ENCODE measurements at regions not wholly inside any gene's neighbourhood (a gene's known extent, or its start where the extent isn't known, plus 50 kb on each side); places are given as distances from the start of the nearest gene placed in this dataset.

DNA sequence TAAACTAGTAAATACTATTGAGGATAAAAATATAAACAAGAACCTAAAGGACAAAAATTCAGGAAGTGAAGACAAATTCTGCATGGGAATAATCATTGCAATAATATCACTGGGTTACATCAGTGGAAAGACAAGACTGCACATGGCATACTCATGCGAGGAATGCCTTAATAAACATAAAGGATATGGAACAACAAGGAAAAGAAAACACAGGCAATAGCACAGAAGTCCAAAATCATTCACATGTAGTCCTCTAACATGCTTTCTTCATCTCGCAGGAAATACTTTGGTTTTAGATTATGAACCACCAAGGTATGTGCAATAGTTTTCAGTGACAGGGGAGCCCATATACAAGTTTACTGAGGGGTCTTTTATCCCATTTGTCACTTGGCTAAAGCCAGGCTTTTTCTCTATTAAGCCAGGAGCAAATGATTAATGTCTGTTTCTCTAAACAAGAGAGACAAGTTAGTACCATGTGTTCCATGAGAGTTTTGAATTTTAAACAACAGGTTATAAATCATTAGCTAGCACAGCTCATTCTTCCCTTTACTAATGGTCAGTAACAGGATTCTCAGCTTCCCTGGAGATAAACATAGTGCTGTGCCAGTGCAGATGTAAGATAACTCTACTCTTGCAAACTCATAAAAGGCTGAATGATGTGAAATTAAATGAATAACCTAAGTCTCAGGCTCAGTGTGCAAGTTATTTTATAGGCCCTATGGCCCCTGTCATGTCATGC lies 353.6 kb upstream of the FSIP2 start:
- no peak for FAIRE-seq
- H3K27me3 ChIP-seq (ENCODE audit: control insufficient read depth, insufficient read depth, low read length) = no peaks in the 10 kb centered on the region
- TF ChIP-seq, protein P1, sequence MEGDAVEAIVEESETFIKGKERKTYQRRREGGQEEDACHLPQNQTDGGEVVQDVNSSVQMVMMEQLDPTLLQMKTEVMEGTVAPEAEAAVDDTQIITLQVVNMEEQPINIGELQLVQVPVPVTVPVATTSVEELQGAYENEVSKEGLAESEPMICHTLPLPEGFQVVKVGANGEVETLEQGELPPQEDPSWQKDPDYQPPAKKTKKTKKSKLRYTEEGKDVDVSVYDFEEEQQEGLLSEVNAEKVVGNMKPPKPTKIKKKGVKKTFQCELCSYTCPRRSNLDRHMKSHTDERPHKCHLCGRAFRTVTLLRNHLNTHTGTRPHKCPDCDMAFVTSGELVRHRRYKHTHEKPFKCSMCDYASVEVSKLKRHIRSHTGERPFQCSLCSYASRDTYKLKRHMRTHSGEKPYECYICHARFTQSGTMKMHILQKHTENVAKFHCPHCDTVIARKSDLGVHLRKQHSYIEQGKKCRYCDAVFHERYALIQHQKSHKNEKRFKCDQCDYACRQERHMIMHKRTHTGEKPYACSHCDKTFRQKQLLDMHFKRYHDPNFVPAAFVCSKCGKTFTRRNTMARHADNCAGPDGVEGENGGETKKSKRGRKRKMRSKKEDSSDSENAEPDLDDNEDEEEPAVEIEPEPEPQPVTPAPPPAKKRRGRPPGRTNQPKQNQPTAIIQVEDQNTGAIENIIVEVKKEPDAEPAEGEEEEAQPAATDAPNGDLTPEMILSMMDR (IDR thresholded peaks at IDR 0.05; ENCODE audit: insufficient read depth, low read length, severe bottlenecking) = no peak
- H3K36me3 ChIP-seq (ENCODE audit: control insufficient read depth, insufficient read depth, low read length) = no peaks in the 10 kb centered on the region
- no peak for DNase-seq (ENCODE audit: low read depth)
- H3K4me3 ChIP-seq (ENCODE audit: low read depth, low read length) = no peak overlapping the region

DNA sequence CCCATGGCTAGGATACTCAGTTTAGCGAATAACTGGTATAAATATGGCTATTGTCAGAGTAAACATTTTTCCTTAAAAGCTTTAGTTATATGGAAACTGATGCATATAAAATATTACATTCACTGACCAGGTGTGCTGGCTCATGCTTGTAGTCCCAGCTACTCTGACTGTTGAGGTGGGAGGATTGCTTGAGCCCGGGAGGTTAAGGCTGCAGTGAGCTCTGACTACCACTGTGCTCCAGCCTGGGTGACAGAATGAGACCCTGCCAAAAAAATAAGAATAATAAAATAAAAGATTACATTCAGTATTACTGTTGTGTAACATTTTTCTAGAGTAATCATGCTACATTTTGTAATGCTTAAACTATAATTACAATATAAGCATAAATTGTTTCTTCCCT lies 350.4 kb upstream of the FSIP2 start:
- Histone ChIP-seq H3K27me3 (ENCODE audit: control insufficient read depth, insufficient read depth, low read length) (no peaks in the 10 kb centered on the region), H3K4me3 (ENCODE audit: low read depth, low read length) (no peak overlapping the region), H3K36me3 (ENCODE audit: control insufficient read depth, insufficient read depth, low read length) (no peaks in the 10 kb centered on the region)
- TF ChIP-seq, protein P1 (IDR thresholded peaks at IDR 0.05; ENCODE audit: insufficient read depth, low read length, severe bottlenecking) = no peak
- no peak for FAIRE-seq
- DNase-seq (ENCODE audit: low read depth) = no peak

DNA sequence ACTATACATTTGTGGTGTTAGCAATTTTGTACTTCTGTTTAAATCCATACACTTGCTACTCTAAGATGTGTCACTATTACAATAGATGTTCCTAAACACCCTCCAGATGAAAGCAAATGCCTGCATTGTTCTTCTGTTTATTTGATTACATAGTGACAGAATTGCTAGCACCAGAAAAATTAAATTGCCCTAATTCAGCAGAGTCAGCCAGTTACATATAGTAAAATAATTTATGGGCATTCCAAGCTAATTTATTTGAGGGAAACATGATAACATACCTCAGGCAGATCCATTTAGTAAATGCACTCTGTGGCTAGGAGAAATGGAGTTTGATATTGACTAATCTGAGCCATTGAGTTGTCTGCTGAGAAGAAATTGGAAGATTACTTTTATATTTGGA lies 347.1 kb upstream of the FSIP2 start:
- DNase-seq (ENCODE audit: low read depth) = no peak
- FAIRE-seq = no peak
- H3K27me3 ChIP-seq (ENCODE audit: control insufficient read depth, insufficient read depth, low read length) = no peaks in the 10 kb centered on the region
- no peaks in the 10 kb centered on the region for H3K36me3 ChIP-seq (ENCODE audit: control insufficient read depth, insufficient read depth, low read length)
- H3K4me3 ChIP-seq (ENCODE audit: low read depth, low read length) = no peak overlapping the region
- TF ChIP-seq, protein P1 (IDR thresholded peaks at IDR 0.05; ENCODE audit: insufficient read depth, low read length, severe bottlenecking) = no peak

DNA sequence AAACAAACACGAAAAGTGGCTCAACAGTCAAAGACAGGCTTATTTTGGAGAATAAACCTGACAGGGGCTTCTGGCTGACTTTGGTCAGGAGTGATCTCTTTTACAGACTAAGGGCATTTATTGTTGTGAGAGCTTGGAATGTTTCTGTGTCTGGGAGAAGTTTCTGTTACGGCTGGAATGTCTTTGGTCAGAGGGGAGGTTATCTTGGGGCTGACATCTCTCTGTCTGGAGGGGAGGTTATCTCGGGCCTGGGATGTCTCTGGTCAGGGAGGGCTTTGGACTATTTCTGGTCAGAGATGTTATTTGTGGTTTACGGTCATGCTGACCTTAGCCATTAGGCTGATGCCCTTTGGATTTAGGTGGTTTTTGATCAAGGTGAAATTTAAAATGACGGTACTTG lies 345.5 kb upstream of the FSIP2 start:
- no peaks in the 10 kb centered on the region for H3K36me3 ChIP-seq (ENCODE audit: control insufficient read depth, insufficient read depth, low read length)
- H3K4me3 ChIP-seq (ENCODE audit: low read depth, low read length) = no peak overlapping the region
- no peak for DNase-seq (ENCODE audit: low read depth)
- H3K27me3 ChIP-seq (ENCODE audit: control insufficient read depth, insufficient read depth, low read length) = no peaks in the 10 kb centered on the region
- no peak for FAIRE-seq
- TF ChIP-seq, protein P1 (IDR thresholded peaks at IDR 0.05; ENCODE audit: insufficient read depth, low read length, severe bottlenecking) = no peak

DNA sequence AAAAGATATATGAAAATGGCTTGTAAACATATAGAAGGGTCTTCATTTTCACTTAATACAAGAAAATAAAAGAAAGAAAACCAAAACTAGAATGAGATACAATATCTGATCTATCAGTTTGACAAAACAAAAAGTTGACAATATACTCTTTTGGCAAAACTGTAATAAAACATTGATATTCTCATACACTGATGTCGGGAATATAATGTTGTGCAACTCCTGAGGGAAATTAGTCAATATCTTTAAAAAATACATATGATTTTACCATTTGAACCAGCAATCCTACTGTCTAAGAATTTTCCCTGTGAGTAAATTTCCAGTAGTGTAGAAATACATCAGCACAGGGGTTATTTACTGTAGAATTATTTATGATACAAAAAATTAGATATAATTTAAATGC lies 336.1 kb upstream of the FSIP2 start:
- FAIRE-seq (no peak), DNase-seq (ENCODE audit: low read depth) (no peak)
- TF ChIP-seq, protein P1 (IDR thresholded peaks at IDR 0.05; ENCODE audit: insufficient read depth, low read length, severe bottlenecking) = no peak
- Histone ChIP-seq H3K4me3 (ENCODE audit: low read depth, low read length) (no peak overlapping the region), H3K27me3 (ENCODE audit: control insufficient read depth, insufficient read depth, low read length) (no peaks in the 10 kb centered on the region), H3K36me3 (ENCODE audit: control insufficient read depth, insufficient read depth, low read length) (no peaks in the 10 kb centered on the region)

DNA sequence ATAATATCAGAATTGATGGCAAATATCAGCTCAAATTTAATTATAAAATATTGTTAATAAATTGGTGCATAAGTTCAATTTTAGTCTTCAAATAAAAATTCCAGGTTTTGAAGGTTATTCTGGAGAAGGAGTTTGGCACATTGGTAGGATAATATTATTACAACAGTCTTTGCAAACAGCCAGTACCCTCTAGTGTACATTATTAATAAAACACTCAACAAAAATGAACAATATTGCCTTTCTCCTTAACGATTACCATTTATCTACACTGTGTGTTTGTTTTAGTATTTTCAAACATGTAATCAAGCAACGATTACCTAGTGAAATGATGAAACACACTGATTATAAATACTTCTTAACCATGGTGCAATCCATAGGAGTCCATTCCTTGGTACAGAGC lies 334.0 kb upstream of the FSIP2 start:
- no peaks in the 10 kb centered on the region for H3K27me3 ChIP-seq (ENCODE audit: control insufficient read depth, insufficient read depth, low read length)
- H3K4me3 ChIP-seq (ENCODE audit: low read depth, low read length) = no peak overlapping the region
- no peaks in the 10 kb centered on the region for H3K36me3 ChIP-seq (ENCODE audit: control insufficient read depth, insufficient read depth, low read length)
- DNase-seq (ENCODE audit: low read depth) (no peak), FAIRE-seq (no peak)
- TF ChIP-seq, protein P1 (IDR thresholded peaks at IDR 0.05; ENCODE audit: insufficient read depth, low read length, severe bottlenecking) = no peak

Data from bronchial epithelial cell (primary cell).